Fibroblast of villous mesenchyme (primary cell): ENCODE measurements at regions not wholly inside any gene's neighbourhood (a gene's known extent, or its start where the extent isn't known, plus 50 kb on each side); places are given as distances from the start of the nearest gene placed in this dataset.

Experiments
- DNase-seq: peaks from one replicate; pipeline ENCODE4 v3.0.0-alpha.2; 2010; ENCODE audit warnings: low read depth
- H3K4me3 ChIP-seq: 2 replicates; pipeline ENCODE4 v1.5.1; 2011; ENCODE audit warnings: low read depth, mild to moderate bottlenecking, low read length
- TF ChIP-seq, protein P1 (sequence below): IDR thresholded peaks from 2 replicates; pipeline ENCODE4 v1.5.1; 2012; ENCODE audit warnings: low read depth, mild to moderate bottlenecking, low read length; ENCODE audit not compliant: insufficient read depth

GRCh38 chr10:36351159-36351558 lies 709.1 kb upstream of the FZD8 start:
- no peak overlapping the region for H3K4me3 ChIP-seq
- TF ChIP-seq, protein P1, sequence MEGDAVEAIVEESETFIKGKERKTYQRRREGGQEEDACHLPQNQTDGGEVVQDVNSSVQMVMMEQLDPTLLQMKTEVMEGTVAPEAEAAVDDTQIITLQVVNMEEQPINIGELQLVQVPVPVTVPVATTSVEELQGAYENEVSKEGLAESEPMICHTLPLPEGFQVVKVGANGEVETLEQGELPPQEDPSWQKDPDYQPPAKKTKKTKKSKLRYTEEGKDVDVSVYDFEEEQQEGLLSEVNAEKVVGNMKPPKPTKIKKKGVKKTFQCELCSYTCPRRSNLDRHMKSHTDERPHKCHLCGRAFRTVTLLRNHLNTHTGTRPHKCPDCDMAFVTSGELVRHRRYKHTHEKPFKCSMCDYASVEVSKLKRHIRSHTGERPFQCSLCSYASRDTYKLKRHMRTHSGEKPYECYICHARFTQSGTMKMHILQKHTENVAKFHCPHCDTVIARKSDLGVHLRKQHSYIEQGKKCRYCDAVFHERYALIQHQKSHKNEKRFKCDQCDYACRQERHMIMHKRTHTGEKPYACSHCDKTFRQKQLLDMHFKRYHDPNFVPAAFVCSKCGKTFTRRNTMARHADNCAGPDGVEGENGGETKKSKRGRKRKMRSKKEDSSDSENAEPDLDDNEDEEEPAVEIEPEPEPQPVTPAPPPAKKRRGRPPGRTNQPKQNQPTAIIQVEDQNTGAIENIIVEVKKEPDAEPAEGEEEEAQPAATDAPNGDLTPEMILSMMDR, result no peak
- DNase-seq, result no peak

GRCh38 chr10:36349445-36350078 lies 707.5 kb upstream of the FZD8 start:
- DNase-seq, result peak; percentile 67
- TF ChIP-seq, protein P1, result no peak
- no peak overlapping the region for H3K4me3 ChIP-seq

- TF ChIP-seq, protein P1, result no peak
- H3K4me3 ChIP-seq, result no peak overlapping the region
- no peak for DNase-seq
Observed at GRCh38 chr10:36345807-36346206, 703.7 kb upstream of the FZD8 start.

DNA sequence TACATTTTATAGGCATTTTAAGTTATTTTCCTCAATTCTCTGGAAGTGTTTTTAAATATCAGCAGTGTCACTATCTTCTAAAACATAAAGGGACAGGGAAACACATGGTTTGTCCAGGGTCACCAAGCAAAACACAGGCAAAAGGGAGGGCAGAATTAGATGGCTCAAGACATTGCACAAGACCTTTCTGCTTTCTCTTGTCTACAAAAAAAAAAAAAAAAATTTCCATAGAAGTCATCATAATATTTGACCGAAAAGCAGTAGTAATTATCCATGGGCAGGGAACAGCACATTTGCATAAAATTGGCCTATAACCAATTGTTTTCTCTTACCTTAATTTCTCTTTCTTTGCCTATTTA lies 703.1 kb upstream of the FZD8 start:
- DNase-seq, result no peak
- TF ChIP-seq, protein P1, result no peak
- H3K4me3 ChIP-seq, result no peak overlapping the region

- DNase-seq, result no peak
- TF ChIP-seq, protein P1, result no peak
- H3K4me3 ChIP-seq, result no peak overlapping the region
Observed at GRCh38 chr10:36344240-36345174, 702.4 kb upstream of the FZD8 start.

DNA sequence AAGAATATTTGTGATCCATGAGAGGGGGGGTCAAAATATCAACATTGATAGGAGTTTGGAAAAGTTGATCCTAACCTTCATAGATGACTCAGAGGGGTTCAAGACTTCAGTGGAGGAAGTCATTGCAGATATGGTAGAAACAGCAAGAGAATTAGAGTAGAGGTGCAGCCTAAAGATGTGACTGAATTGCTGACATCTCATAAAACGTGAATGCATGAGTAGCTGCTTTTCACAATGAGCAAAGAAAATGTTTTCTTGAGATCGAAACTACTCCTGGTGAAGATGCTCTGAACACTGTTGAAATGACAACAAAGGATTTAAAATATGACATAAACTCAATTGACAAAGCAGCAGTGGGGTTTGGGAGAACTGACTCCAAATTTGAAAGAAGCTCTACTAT lies 700.7 kb upstream of the FZD8 start:
- TF ChIP-seq, protein P1, result no peak
- DNase-seq, result no peak
- H3K4me3 ChIP-seq, result no peak overlapping the region

DNA sequence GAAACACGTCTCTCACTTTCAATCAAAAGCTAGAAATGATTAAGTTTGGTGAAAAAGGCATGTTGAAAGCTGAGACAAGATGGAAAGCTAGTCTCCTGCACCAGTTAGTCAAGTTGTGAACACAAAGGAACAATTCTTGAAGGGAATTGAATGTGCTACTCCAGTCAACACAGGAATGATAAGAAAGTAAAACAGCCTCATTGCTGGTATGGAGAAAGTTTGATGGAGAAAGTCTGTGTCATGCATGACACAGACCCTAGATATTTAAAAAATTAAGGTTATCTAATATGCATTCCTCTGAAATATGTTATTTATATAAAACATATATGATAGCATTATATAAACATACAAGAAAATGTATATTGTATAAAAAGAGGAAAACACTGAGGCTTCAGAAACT lies 699.4 kb upstream of the FZD8 start:
- TF ChIP-seq, protein P1, result no peak
- DNase-seq, result no peak
- H3K4me3 ChIP-seq, result no peak overlapping the region
